Renal pelvis (tissue), 1 donor: ENCODE measurements at regions not wholly inside any gene's neighbourhood (a gene's known extent, or its start where the extent isn't known, plus 50 kb on each side); places are given as distances from the start of the nearest gene placed in this dataset.
"Not testable (repeated sequence)": the region's sequence is repeated elsewhere in the genome, so short reads cannot be mapped to it uniquely, and the experiment has no call there.

ENCODE experiments used
- DNase-seq: peaks from one replicate; pipeline ENCODE4 v3.0.0-alpha.2; 2013

DNA sequence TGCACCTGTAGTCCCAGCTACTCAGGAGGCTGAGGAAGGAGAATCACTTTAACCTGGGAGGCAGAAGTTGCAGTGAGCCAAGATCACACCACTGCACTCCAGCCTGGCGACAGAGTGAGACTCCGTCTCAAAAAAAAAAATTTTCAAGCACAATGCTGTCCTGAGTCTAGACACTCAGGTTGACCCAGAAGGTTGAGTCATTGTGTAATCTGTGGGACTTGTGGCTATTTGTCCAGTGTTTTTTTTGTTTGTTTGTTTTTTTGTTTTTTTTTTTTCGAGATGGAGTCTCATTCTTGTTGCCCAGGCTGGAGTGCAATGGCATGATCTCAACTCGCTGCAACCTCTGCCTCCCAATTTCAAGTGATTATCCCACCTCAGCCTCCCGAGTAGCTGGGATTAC is 74.3 kb upstream of the SOX13 start:
- DNase-seq = not testable (repeated sequence)

DNA sequence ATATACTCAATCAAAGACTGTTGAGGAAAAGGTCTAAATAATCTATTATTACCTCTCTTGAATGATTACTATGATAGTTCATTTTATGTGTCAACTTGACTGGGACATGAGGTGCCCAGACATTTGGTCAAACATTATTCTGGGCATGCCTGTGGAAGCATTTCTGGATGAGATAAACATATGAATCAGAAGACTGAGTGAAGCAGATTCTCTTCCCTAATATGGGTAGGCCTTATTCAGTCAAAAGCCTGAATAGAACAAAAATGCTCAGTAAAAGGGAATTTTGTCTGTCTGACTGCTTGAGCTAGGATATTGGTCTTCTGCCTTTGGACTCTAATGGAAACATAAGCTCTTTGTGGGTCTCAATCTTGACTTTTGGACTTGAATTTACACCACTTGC is 73.3 kb upstream of the SOX13 start:
- no peak for DNase-seq

DNA sequence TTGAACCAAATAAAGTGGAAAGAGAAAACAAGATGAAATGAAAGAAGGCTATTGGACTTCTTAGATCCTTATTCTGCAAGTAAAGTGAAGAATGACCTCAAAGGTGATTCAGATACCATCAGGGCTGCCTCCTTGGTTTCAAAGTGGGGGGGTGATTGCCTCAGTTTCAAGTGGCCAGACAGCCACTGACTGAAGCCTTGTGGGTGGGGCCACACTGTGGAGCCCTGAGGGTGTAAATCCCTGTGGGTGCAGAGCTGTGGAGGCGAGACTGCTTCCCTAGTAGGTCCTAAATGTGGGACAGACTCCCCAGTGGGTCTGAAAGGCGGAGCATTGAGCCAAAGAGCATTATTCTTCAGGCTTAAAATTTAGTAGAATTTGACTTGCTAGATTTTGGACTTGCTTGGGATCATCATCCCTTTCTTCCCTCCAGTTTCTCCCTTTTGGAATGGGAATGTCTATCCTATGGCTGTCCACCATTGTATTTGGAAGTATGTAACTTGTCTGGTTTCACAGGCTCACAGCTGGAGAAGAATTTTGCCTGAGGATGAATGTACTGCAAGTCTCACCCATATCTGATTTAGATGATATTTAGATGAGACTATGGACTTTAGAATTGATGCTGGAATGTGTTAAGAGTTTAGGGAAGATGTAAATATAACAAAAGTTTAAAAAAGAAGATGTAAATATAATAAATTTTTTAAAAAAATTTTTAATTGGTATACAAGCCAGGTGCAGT is 71.6 kb upstream of the SOX13 start:
- no peak for DNase-seq

DNA sequence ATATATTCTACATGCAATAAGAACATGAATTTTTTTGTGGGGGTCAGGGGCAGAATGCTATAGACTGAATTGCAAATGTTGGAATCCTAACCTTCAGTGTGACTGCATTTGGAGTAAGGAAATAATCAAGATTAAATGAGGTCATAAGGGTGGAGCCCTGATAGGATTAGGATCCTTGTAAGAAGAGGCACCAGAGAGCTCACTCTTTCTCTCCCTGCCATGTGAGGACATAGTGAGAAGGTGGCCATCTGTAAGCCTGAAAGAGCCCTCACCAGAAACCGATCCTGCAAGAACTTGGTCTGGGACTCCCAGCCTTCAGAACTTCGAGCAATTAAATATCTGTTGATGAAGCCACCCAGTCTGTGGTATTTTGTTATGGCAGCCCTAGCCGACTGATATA is 70.3 kb upstream of the SOX13 start:
- no peak for DNase-seq

DNA sequence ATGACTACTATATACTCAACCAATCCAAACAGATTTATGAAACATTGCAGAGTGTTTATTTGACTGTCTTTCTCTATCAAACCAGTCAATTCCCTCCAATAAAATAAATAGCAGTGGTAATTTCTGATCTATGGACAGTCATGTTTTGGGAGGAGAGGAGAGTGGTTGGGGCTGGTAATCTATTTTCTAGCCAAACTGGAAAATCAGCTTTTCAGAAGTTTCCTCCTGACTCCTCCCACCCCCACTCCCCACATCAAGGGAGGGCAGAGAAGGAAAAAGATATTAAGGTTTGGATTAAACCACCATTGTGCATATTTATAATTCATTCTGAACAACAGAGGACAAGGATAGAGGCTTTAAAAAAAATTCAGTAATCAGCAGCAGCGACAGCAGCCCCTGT is 69.4 kb upstream of the SOX13 start:
- DNase-seq = no peak

DNA sequence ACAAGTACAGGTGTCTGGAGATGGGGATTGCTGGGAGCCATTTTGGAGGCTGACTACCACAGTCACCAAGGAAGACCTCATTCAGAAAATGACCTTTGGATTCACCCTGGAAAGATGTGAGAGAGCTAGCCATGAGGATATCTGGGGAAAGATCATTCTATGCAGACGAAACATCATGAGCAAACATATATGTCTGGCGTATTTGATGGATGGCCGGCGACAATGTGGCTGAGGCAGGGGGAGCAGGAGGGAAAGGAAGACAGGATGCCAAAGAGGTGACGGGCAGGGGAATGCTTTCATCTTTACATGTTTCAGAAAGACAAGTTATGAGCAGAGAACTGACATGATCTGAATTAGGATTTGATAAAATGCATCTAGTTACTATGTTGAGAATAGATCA is 61.5 kb upstream of the SOX13 start:
- DNase-seq = no peak

DNA sequence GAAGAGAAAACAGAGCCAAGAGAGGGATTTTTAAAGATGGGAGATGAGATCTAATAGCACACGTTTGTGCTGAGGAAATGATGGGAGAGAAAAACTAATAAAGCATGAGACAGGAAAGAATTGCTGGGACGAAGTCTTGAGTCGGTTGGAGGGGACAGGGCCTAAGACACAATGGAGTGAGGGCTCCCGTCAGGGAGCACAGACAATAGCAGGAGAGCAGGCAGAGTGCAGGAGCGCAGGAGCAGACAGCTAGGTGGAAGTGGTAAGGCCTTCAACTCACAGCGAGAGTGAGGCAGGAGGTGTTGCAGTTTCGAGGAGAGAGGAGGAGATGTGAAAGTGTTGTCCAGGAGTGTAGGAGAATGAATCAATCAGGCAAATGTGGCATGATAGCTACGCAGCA is 59.9 kb upstream of the SOX13 start:
- DNase-seq = no peak

DNA sequence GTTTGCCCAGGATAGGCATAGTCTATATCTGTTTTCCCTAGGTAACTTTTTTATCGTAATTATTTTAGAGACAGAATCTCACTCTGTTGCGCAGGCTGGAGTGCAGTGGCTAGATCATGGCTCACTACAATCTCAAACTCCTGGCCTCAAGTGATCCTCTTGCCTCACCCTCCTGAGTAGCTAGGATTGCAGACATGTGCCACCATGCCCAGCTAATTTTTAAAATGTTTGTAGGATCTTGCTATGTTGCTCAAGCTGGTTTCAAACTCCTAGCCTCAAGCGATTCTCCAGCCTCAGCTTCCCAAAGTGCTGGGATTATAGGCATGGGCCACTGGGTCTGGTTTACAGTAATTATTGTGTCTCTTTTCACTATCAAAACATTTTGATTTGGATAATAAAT is 58.6 kb upstream of the SOX13 start:
- DNase-seq = no peak

DNA sequence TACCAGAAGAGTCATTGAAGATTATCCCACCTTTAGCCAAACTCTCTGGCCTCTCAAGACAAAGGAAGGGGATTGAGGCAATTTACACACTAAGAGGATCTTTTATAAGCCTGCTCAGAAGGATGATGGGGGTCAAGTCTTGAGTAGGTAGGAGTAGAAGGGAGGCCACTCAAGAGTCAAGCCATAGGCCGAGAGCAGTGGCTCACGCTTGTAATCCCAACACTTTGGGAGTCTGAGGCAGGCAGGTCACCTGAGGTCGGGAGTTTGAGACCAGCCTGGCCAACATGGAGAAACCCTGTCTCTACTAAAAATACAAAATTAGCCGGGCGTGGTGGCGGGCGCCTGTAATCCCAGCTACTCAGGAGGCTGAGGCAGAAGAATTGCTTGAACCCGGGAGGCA is 58.0 kb upstream of the SOX13 start:
- not testable (repeated sequence) for DNase-seq

DNA sequence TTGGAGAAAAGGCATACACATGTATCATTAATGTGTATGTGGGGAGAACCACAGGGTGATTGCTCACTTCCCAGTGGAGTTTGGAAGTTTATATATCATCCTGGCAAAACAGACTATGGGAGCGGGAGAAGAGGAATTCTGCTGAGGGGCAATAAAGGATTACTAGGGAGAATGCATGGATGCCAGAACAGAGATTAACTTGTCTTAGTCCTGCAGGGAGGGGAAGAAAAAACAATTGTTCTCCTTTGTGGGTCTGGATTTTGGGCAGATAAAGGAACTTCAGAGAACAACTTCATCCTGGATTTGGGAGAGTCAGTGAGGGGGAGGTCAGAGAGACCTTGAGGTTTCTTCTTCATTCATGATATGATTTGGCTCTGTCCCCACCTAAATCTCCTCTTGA is 55.9 kb upstream of the SOX13 start:
- no peak for DNase-seq

DNA sequence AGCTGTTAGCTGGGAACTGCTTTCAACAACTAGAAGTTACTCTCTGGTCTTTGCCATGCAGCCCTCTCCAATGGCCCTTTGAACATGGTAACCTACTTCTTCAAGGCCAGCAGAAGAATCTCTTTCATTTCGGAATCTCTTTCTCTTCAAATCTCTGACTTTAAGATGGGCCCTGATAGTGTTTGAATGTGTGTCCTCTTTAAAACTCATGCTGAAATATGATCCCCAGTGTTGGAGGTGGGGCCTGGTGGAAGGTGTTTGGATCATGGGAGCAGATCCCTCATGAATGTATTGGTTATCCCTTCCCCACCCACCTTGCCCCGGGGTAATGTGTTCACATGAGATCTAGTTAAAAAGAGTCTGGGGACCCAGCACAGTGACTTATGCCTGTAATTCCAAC is 54.5 kb upstream of the SOX13 start:
- DNase-seq = no peak
